Bronchial epithelial cell (primary cell): ENCODE measurements at regions not wholly inside any gene's neighbourhood (a gene's known extent, or its start where the extent isn't known, plus 50 kb on each side); places are given as distances from the start of the nearest gene placed in this dataset.

Source experiments
- DNase-seq: peaks from one replicate; pipeline ENCODE4 v3.0.0-alpha.2; 2010; ENCODE audit warnings: low read depth
- FAIRE-seq: peaks from 2 replicates; lab custom pipeline; 2011; peaks lifted over from hg19 to GRCh38; lab: Jason Lieb, UNC
- H3K27me3 ChIP-seq: 2 replicates; pipeline ENCODE4 v1.5.1; 2011; ENCODE audit warnings: low read length; ENCODE audit not compliant: control insufficient read depth, insufficient read depth
- H3K36me3 ChIP-seq: 2 replicates; pipeline ENCODE4 v1.5.1; 2011; ENCODE audit warnings: low read length; ENCODE audit not compliant: control insufficient read depth, insufficient read depth
- H3K4me3 ChIP-seq: 2 replicates; pipeline ENCODE4 v1.5.1; 2011; ENCODE audit warnings: mild to moderate bottlenecking, low read depth, low read length, control low read depth
- CTCF ChIP-seq: IDR thresholded peaks from 2 replicates; pipeline ENCODE4 v1.5.1; 2011; ENCODE audit warnings: mild to moderate bottlenecking, moderate library complexity, low read length, control low read depth, inconsistent platforms; ENCODE audit not compliant: insufficient read depth, severe bottlenecking

GRCh38 chr4:144556636-144557035, 89.3 kb upstream of the HHIP start:
- FAIRE-seq, result no peak
- Histone ChIP-seq H3K27me3 (no peaks in the 10 kb centered on the region), H3K36me3 (no peaks in the 10 kb centered on the region), H3K4me3 (no peak overlapping the region)
- no peak for DNase-seq
- no peak for TF ChIP-seq CTCF

DNA sequence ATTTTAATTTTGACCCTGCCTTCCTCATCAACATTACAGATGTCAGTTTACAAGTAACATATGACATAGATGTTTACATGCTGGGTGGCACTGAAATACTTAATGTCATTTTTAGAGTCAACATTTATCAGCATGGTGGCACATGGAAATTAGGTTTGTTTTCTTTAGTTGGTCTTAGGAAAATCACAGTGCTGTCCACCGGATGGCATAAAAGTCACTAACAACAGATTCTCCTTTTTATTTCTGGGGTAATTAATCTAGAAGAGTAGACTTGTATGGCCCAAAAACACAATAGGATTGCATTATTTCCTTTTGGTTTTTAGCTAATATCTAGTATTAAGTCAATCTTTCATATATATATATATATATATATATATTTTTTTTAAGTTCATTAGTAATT, 88.6 kb upstream of the HHIP start:
- H3K4me3 ChIP-seq, result no peak overlapping the region
- TF ChIP-seq CTCF, result no peak
- H3K36me3 ChIP-seq, result no peaks in the 10 kb centered on the region
- H3K27me3 ChIP-seq, result no peaks in the 10 kb centered on the region
- DNase-seq (no peak), FAIRE-seq (no peak)

DNA sequence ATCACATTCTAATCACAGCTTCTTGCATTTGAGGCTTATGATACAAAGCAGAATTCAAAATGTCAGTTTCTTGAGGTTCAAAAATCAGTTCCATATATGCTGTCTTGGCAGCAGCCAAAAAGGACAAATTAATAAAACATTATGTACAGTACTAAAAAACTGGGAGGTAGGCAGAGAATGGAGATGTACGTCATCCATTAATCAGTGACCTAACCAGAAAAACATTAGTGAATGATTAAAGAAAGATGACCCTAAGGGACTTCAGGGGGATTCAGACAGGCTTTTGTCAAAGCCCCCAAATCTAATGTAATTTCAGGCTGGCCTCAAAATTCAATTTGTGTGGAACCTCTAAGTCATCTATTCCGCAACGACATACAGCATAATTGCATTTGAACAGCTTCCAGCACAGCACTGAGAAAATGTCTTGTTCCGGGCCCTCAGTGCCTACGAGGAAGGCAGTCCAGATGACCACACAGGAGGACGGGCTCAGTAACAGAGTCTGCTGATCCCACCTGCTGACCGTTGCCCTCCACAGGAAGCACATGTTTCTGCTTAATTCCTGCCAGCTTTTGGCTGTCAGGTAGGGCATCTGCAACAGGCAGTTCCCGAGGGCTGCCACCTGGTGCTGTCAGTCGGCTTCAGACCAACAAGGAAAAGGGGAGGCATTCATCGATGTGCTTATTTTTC, 83.8 kb upstream of the HHIP start:
- no peak overlapping the region for H3K4me3 ChIP-seq
- no peak for TF ChIP-seq CTCF
- H3K27me3 ChIP-seq, result no peaks in the 10 kb centered on the region
- no peak for DNase-seq
- no peak for FAIRE-seq
- no peaks in the 10 kb centered on the region for H3K36me3 ChIP-seq

- peak; percentile 18 for FAIRE-seq
- TF ChIP-seq CTCF, result no peak
- no peak for DNase-seq
- no peaks in the 10 kb centered on the region for H3K27me3 ChIP-seq
- no peaks in the 10 kb centered on the region for H3K36me3 ChIP-seq
- no peak overlapping the region for H3K4me3 ChIP-seq
These were observed 81.6 kb upstream of the HHIP start for GRCh38 chr4:144564358-144564757.

- no peak for TF ChIP-seq CTCF
- no peaks in the 10 kb centered on the region for H3K36me3 ChIP-seq
- FAIRE-seq (no peak), DNase-seq (no peak)
- no peak overlapping the region for H3K4me3 ChIP-seq
- no peaks in the 10 kb centered on the region for H3K27me3 ChIP-seq
These were observed 80.3 kb upstream of the HHIP start for GRCh38 chr4:144565527-144566195.
